ENCODE measurements at regions not wholly inside any gene's neighbourhood (a gene's known extent, or its start where the extent isn't known, plus 50 kb on each side); places are given as distances from the start of the nearest gene placed in this dataset.

DNA sequence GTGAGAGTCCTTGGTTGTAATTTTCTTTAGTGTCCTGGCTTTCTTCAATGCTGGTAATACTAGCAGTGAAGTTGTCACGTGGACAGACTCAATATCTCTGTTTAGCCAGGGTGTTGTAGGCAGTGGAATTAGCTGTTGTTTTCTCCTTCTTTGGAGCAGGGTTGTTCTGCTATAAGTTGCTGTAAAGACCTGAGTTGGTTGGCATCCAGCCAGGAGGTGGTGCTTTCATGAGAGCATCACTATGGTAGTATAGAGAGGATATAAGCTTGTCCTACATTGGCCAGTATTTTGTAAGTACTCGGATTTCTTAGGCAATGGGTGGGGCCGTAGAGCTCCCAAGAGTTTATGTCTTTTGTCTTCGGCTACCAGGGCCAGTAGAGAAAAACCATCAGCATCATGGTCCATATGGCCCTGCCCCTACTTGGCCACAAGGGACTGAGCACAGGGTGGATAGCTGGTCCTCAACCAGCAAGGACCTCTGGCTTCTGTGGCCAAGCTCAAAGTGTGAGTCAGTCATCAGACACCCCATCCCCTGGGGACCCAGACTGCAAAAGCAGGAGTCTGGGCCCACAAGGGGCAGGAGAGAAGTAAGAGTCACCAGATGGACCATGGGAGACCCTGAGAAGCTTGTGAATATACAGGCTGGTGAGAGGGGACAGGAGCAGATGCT lies 127.9 kb upstream of the NXT1 start:
- H2AFZ ChIP-seq: no peak overlapping the region
- TF ChIP-seq, protein P1, sequence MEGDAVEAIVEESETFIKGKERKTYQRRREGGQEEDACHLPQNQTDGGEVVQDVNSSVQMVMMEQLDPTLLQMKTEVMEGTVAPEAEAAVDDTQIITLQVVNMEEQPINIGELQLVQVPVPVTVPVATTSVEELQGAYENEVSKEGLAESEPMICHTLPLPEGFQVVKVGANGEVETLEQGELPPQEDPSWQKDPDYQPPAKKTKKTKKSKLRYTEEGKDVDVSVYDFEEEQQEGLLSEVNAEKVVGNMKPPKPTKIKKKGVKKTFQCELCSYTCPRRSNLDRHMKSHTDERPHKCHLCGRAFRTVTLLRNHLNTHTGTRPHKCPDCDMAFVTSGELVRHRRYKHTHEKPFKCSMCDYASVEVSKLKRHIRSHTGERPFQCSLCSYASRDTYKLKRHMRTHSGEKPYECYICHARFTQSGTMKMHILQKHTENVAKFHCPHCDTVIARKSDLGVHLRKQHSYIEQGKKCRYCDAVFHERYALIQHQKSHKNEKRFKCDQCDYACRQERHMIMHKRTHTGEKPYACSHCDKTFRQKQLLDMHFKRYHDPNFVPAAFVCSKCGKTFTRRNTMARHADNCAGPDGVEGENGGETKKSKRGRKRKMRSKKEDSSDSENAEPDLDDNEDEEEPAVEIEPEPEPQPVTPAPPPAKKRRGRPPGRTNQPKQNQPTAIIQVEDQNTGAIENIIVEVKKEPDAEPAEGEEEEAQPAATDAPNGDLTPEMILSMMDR (IDR thresholded peaks at IDR 0.05): no peak
- no peak overlapping the region for H3K9ac ChIP-seq
- H3K4me1 ChIP-seq: no peaks in the 10 kb centered on the region
- no peak overlapping the region for H3K4me3 ChIP-seq (ENCODE audit: low read depth, low read length)
- no peaks in the 10 kb centered on the region for H3K79me2 ChIP-seq
- H3K9me3 ChIP-seq (ENCODE audit: control insufficient read depth, low read length): peaks cover 5% of the 10 kb centered on the region
- peaks cover 2% of the 10 kb centered on the region for H3K36me3 ChIP-seq (ENCODE audit: control insufficient read depth, insufficient read depth, low read length)
- no peaks in the 10 kb centered on the region for H3K27me3 ChIP-seq (ENCODE audit: control insufficient read depth, insufficient read depth, low read length)
- no peak overlapping the region for H3K4me2 ChIP-seq (ENCODE audit: low read length)
- H3K27ac ChIP-seq: no peak overlapping the region

DNA sequence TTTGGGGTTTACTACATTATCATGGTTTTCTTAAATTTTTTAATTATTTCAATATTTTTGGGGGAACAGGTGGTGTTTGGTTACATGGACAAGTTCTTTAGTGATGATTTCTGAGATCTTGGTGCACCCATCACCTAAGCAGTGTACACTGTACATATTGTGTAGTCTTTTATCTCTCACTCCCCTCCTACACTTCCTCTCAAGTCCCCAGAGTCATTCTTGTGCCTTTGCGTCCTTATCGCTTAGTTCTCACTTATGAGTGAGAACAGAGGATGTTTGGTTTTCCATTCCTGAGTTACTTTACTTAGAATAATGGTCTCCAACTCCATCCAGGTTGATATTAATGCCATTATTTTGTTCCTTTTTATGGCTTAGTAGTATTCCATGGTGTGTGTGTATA lies 130.9 kb upstream of the CD93 start:
- H3K79me2 ChIP-seq: no peaks in the 10 kb centered on the region
- peaks cover 2% of the 10 kb centered on the region for H3K36me3 ChIP-seq (ENCODE audit: control insufficient read depth, insufficient read depth, low read length)
- H3K4me3 ChIP-seq (ENCODE audit: low read depth, low read length): no peak overlapping the region
- no peak overlapping the region for H3K27ac ChIP-seq
- TF ChIP-seq, protein P1 (IDR thresholded peaks at IDR 0.05): no peak
- H3K27me3 ChIP-seq (ENCODE audit: control insufficient read depth, insufficient read depth, low read length): no peaks in the 10 kb centered on the region
- H3K9me3 ChIP-seq (ENCODE audit: control insufficient read depth, low read length): peaks cover 5% of the 10 kb centered on the region
- H2AFZ ChIP-seq: no peak overlapping the region
- no peak overlapping the region for H3K9ac ChIP-seq
- no peaks in the 10 kb centered on the region for H3K4me1 ChIP-seq
- H3K4me2 ChIP-seq (ENCODE audit: low read length): no peak overlapping the region

DNA sequence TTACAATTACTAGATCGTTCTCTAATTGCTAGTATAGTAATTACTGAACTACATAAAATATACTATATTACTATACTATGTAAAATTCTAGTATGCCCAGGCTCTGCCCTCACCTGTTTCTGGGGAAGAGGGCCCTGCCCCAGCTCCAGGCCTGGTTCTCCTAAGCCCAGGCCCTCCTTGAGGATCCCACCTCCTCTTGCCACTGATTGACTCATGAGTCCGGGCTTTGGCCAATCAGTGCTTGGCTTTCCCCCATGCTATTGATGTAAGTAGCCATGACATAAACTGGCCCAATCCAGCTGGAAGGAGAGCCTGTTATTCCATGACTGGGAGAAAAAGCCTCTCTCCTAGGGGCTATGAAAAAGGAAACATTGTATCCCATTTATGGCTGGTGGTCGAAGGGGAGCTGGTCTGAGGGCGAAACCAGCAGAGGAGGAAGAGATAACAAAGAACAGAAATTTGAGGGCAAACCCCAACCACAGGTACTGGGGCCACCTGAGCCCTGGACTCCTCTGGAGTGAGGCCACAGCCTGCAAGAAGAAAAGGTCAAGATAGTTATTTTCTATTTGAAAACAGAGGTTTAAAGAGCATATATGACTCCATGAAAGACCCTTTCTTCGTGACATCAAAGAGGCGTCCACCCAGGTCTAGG lies 129.3 kb upstream of the CD93 start:
- H3K9ac ChIP-seq: no peak overlapping the region
- no peaks in the 10 kb centered on the region for H3K4me1 ChIP-seq
- no peak overlapping the region for H2AFZ ChIP-seq
- TF ChIP-seq, protein P1 (IDR thresholded peaks at IDR 0.05): no peak
- no peaks in the 10 kb centered on the region for H3K36me3 ChIP-seq (ENCODE audit: control insufficient read depth, insufficient read depth, low read length)
- H3K27ac ChIP-seq: no peak overlapping the region
- no peak overlapping the region for H3K4me2 ChIP-seq (ENCODE audit: low read length)
- no peaks in the 10 kb centered on the region for H3K9me3 ChIP-seq (ENCODE audit: control insufficient read depth, low read length)
- no peaks in the 10 kb centered on the region for H3K27me3 ChIP-seq (ENCODE audit: control insufficient read depth, insufficient read depth, low read length)
- no peaks in the 10 kb centered on the region for H3K79me2 ChIP-seq
- no peak overlapping the region for H3K4me3 ChIP-seq (ENCODE audit: low read depth, low read length)

DNA sequence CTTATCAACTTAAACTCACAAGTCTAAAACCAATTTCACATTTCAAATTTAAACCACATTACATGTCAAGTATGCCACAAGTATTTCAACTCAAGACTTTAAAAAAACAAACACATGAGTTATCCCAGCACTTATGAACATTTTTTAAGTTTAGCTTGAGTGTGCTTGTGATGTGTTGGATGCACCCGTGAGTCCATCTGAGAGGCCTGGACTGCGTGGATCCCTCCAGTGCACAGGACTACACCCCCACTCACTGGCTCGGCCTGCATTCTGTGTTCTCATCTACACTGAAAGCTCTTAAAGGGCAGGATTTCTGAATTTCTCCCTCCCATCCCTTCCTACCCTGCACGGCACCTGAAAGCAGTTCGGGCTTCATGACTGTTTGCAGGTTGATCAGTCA lies 128.8 kb upstream of the CD93 start:
- TF ChIP-seq, protein P1 (IDR thresholded peaks at IDR 0.05): no peak
- no peak overlapping the region for H3K9ac ChIP-seq
- no peaks in the 10 kb centered on the region for H3K27me3 ChIP-seq (ENCODE audit: control insufficient read depth, insufficient read depth, low read length)
- H3K27ac ChIP-seq: no peak overlapping the region
- H3K4me2 ChIP-seq (ENCODE audit: low read length): no peak overlapping the region
- H3K36me3 ChIP-seq (ENCODE audit: control insufficient read depth, insufficient read depth, low read length): no peaks in the 10 kb centered on the region
- H3K4me1 ChIP-seq: no peaks in the 10 kb centered on the region
- no peaks in the 10 kb centered on the region for H3K79me2 ChIP-seq
- no peak overlapping the region for H3K4me3 ChIP-seq (ENCODE audit: low read depth, low read length)
- H2AFZ ChIP-seq: no peak overlapping the region
- H3K9me3 ChIP-seq (ENCODE audit: control insufficient read depth, low read length): no peaks in the 10 kb centered on the region
